GM18951 (cell line): ENCODE measurements at regions not wholly inside any gene's neighbourhood (a gene's known extent, or its start where the extent isn't known, plus 50 kb on each side); places are given as distances from the start of the nearest gene placed in this dataset.

Experiments
- POLR2A ChIP-seq: IDR thresholded peaks from 4 replicates; pipeline ENCODE4 v1.6.1; 2011; ENCODE audit warnings: mild to moderate bottlenecking; ENCODE audit not compliant: insufficient read length, insufficient read depth; ENCODE audit errors: extremely low read depth
- in situ Hi-C: fragments of 300-500 bp; cut with MboI; formaldehyde crosslinking; loops from one replicate; pipeline ENCODE4 v1.12.0; 2022; ENCODE audit warnings: low sequenced_read_pairs, mixed read lengths, inconsistent platforms; ENCODE audit not compliant: unreplicated experiment

DNA sequence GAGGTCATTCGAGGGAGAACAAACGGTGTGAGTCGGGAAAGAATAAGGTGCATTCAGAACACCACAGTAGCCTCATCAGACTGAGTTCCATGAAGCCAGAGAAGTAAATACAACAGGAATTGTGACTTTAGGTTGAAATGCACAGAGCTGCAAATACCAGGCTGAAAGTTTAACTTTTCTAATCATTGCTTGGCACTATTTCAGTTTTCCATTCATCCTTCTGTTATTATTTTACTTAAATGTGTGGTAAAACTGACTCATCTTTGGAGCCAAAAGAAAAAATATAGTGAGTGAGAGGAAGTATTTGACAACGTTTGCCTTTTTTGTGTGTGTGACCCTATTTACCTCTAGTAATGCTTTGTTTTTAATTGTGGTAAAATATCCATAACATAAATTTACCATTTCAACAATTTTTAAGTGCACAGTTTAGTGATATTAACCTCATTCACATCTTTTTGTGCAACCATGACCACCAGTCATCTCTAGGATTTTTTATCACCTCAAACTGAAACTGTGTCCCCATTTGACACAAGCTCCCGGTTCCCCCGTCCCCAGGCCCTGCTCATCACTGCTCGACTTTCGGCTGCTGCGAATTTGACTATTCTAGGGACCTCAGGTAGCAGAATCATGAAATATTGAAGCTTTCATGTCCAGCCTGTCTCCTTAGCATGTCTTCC lies 166.8 kb downstream of the HSD17B3 start:
- in situ Hi-C loops, result no loop called here
- TF ChIP-seq POLR2A, result no peak

GRCh38 chr9:96133321-96134021 lies 168.5 kb downstream of the HSD17B3 start:
- in situ Hi-C loops, result no loop called here
- no peak for TF ChIP-seq POLR2A

DNA sequence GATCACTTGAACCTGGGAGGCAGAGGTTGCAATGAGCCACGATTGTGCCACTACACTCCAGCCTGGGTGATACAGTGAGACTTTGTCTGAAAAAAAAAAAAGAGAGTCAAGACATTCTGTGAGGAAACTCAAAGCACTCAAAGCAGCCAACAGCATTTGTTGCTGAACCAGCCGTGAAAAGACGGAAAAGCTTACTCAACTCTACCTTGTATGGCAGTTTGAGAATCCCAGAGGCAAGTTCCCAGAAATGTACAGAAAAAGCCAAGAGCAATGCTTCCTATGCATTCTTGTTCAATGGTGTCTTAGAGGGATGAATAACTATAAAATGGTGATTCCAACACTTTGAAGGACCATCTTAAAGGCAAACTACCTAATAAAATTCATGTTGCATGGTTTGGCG lies 170.2 kb downstream of the HSD17B3 start:
- in situ Hi-C loops, result no loop called here

GRCh38 chr9:96130970-96131369 lies 171.0 kb downstream of the HSD17B3 start:
- in situ Hi-C loops, result no loop called here

More for the DNA sequence above, 170.2 kb downstream of the HSD17B3 start:
- no peak for TF ChIP-seq POLR2A

GRCh38 chr9:96129747-96130146 lies 172.2 kb downstream of the HSD17B3 start:
- TF ChIP-seq POLR2A, result no peak
- in situ Hi-C loops, result no loop called here

More at GRCh38 chr9:96130970-96131369, 171.0 kb downstream of the HSD17B3 start:
- no peak for TF ChIP-seq POLR2A

DNA sequence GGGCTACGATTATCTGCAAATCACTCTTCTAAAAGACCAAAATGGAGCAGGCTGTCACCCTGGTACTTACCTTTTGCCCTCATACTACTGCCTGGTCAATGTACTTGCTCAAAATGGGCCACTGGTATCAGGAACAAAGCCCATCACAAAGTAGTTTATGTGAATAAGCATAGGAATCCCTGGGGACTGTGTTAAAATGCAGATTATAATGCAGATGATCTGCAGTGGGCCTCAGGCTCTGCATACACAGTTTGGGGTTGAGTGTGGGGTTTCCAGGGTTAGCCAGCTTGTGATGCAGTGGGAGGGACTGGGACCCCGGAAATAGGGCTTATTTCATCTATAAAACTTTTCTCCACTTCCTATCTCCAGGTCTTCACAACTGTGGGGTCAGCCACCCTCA lies 173.1 kb downstream of the HSD17B3 start:
- in situ Hi-C loops, result no loop called here
- no peak for TF ChIP-seq POLR2A

DNA sequence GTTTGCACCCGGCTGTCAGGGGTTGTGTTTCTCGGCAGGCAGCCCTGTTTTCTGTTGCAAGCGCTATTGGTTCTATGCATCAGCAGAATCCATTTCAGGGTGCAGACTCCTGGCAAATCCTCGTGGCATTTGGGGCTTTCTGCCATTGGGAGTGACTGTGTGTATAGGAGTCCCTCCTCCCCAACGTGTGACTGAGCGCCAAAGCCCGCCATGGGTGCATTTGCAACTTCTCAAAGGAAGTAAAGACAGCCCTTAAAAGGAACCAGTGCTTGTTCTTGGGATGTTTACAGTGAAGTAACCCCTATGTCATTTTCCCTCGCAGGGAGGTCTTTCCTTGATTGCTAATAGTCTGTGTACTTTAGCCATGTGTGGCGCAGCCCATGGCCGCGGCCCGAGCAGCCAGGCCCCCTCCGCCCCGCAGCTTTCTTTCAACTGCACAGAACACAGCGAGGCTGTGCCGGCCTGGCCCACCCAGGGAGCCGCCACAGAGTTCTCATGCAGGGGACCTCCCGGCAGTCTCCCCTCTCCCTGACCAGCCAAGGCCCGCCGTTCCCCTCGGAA lies 175.6 kb downstream of the HSD17B3 start:
- in situ Hi-C loops, result no loop called here

DNA sequence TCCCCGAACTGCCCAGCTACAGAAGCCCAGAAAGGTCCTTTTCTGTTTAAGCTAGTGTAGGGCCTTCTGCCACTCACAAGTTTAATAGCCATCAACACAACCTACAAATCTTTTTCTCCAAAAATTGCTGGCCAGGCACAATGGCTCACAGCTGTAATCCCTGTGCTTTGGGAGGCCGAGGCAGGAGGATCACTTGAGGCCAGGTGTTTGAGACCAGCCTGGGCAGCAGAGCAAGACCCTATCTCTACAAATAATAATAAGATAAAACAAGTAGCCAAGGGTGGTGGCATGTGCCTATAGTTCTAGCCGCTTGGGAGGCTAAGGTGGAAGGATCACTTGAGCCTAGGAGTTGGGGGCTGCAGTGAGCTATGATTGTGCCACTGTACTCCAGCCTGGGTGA lies 176.4 kb downstream of the HSD17B3 start:
- in situ Hi-C loops, result no loop called here
- TF ChIP-seq POLR2A, result no peak

More for the DNA sequence above, 175.6 kb downstream of the HSD17B3 start:
- no peak for TF ChIP-seq POLR2A

DNA sequence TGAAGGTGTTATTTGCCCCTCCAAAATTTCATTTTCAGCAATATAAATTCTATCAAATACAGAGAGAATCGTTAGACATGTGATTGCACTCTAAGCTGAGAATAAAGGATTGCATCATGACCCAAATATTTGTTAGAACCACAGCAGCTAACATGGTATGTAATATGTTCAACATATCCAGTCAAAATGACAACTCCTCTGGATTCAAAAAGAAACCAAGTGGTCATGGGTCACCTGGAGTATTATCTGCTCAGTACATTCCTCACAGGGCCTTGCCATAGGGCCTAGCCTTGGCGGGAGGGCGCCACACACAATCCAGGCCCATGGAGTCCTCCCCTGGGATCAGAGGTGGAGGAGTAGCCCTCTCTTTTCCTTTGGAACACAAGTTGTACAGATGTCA lies 179.2 kb downstream of the HSD17B3 start:
- in situ Hi-C loops, result no loop called here
- TF ChIP-seq POLR2A, result no peak

DNA sequence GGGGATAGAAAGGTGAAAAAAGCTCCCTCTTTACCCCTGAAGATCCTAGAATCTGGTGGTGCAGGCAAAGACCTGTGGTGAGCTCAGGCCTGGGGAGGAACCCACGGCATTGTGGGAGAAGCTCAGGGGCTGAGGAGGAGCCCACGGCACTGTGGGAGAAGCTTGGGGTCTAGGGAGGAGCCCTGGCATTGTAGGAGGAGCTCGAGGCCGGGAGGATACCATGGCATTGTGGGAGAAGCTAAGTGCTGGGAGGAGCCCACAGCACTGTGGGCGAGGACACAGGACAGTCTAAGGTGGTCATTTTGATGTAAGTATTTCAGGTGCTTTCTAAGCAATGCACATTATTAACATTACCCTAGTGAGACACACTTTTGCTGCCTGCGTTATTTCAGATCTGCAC lies 179.7 kb downstream of the HSD17B3 start:
- in situ Hi-C loops, result no loop called here

GRCh38 chr9:96121136-96121535 lies 180.8 kb downstream of the HSD17B3 start:
- in situ Hi-C loops, result no loop called here
- TF ChIP-seq POLR2A, result no peak

More for the DNA sequence above, 179.7 kb downstream of the HSD17B3 start:
- no peak for TF ChIP-seq POLR2A

DNA sequence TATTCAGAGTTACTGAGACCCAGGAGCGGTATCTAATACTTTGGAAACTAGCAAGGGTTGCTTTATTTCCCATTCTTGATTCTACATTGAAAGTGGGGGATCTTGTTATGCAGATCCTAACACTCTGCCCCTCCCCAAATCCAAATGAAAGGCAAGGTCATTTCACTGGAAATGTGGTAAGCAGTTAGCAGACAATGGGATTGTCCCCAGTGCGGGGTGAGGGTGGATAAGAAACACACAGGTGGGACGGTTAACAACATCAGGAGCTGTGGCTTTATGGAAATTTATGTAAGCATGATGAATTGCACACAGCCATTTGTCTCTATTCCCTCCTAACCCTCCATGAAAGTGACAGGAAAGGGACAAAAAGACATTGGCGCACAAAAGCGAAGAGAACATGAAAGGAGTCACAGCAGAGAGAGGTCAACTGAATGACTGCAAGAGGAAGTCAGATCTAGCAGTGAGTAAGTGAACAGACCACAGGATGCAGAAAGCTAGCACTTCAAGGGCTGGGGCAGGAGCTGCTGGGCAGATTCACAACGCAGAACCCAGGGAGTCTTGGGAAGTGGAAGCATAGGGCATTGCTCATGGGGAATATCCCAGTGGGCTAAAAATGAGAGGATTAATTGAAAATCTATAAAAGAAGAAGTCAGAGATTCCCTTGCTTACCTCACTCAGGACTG lies 184.4 kb downstream of the HSD17B3 start:
- in situ Hi-C loops, result no loop called here
- no peak for TF ChIP-seq POLR2A
